K562 (cell line): ENCODE measurements at regions not wholly inside any gene's neighbourhood (a gene's known extent, or its start where the extent isn't known, plus 50 kb on each side); places are given as distances from the start of the nearest gene placed in this dataset.
A peak's percentile ranks its signal among the peaks of the same experiment; 100 is the strongest.

Source experiments
- CEBPG ChIP-seq, 3 experiments: fragments of 200-800 bp in 1 of 3; sonication (Bioruptor generic) in 1 of 3; sonication (generic) in 1 of 3; formaldehyde crosslinking in 1 of 3; IDR thresholded peaks in 2 of 3; conservative IDR thresholded peaks in 1 of 3; 2 replicates each; pipeline versions ENCODE4 v1.6.1 to v1.8.0; 2016 to 2022; ENCODE audit warnings: missing compliant biosample characterization in 2 of 3, missing genetic modification characterization in 2 of 3, mild to moderate bottlenecking in 1 of 3, missing genetic modification reagents in 1 of 3
- CXXC5 ChIP-seq: fragments of 250-450 bp; sonication (Bioruptor Pico); IDR thresholded peaks from 2 replicates; pipeline ENCODE4 v1.8.0; 2022; ENCODE audit warnings: inconsistent platforms, mild to moderate bottlenecking, moderate library complexity
- DMBX1 ChIP-seq: fragments of 250-450 bp; sonication (Bioruptor Pico); IDR thresholded peaks from 2 replicates; pipeline ENCODE4 v1.8.0; 2022; ENCODE audit warnings: inconsistent platforms, mild to moderate bottlenecking, moderate library complexity, borderline replicate concordance
- ILF3 ChIP-seq: fragments of 450-650 bp; IDR thresholded peaks from 2 replicates; pipeline ENCODE4 v1.6.1; 2018; ENCODE audit warnings: antibody characterized with exemption, mild to moderate bottlenecking, moderate library complexity, borderline replicate concordance
- JUN ChIP-seq, 2 experiments: sonication (generic) in 1 of 2; formaldehyde crosslinking in 1 of 2; IDR thresholded peaks; 2 replicates each; pipeline versions ENCODE4 v1.6.1 to v1.8.0; 2012 to 2022; ENCODE audit warnings: borderline replicate concordance in 2 of 2, mild to moderate bottlenecking in 2 of 2, improper control_type of control experiment in 1 of 2, low read depth in 1 of 2, low read length in 1 of 2, missing genetic modification reagents in 1 of 2
- NR2C1 ChIP-seq, 2 experiments: fragments of 450-650 bp; IDR thresholded peaks; 2 replicates each; pipeline ENCODE4 v1.6.1; 2017; ENCODE audit warnings: mild to moderate bottlenecking in 2 of 2, antibody characterized with exemption in 1 of 2, inconsistent platforms in 1 of 2, missing compliant biosample characterization in 1 of 2, missing genetic modification characterization in 1 of 2
- POLR2H ChIP-seq: IDR thresholded peaks from 2 replicates; pipeline ENCODE4 v1.6.1; 2016; ENCODE audit warnings: missing genetic modification characterization, low read depth, mild to moderate bottlenecking, control low read depth, missing compliant biosample characterization, moderate library complexity
- TOE1 ChIP-seq, 2 experiments: fragments of 450-650 bp in 1 of 2; sonication (generic) in 1 of 2; formaldehyde crosslinking in 1 of 2; IDR thresholded peaks; 2 replicates each; pipeline versions ENCODE4 v1.7.1 to v1.8.0; 2016 to 2022; ENCODE audit warnings: borderline replicate concordance in 2 of 2, mild to moderate bottlenecking in 2 of 2, antibody characterized with exemption in 1 of 2, inconsistent platforms in 1 of 2, low read depth in 1 of 2, missing genetic modification reagents in 1 of 2, moderate library complexity in 1 of 2
- ZNF175 ChIP-seq: fragments of 200-800 bp; sonication (Bioruptor generic); IDR thresholded peaks from 2 replicates; pipeline ENCODE4 v1.6.1; 2016; ENCODE audit warnings: low read depth, mild to moderate bottlenecking, missing genetic modification characterization, missing compliant biosample characterization
- ZNF766 ChIP-seq: fragments of 200-800 bp; sonication (Bioruptor generic); conservative IDR thresholded peaks from 2 replicates; pipeline ENCODE4 v1.6.1; 2016; ENCODE audit warnings: missing genetic modification characterization, missing compliant biosample characterization
- TF ChIP-seq, protein P1 (sequence below), 2 experiments: fragments of 450-650 bp; IDR thresholded peaks; 2 replicates each; pipeline ENCODE4 v1.6.1; 2016
- TF ChIP-seq, protein P2 (sequence below): fragments of 150-350 bp; IDR thresholded peaks from 2 replicates; pipeline ENCODE4 v1.6.1; 2014; ENCODE audit warnings: low read depth, mild to moderate bottlenecking, low read length, borderline replicate concordance
- TF ChIP-seq, protein P3 (sequence below): sonication (generic); formaldehyde crosslinking; IDR thresholded peaks from 2 replicates; pipeline ENCODE4 v1.9.0; 2022; ENCODE audit warnings: mild to moderate bottlenecking, missing genetic modification reagents
- TF ChIP-seq, protein P4 (sequence below): fragments of 450-650 bp; IDR thresholded peaks from one replicate; pipeline ENCODE4 v1.6.1; 2018; ENCODE audit warnings: mild to moderate bottlenecking, moderate library complexity; ENCODE audit not compliant: partially characterized antibody
- TF ChIP-seq, protein P5 (sequence below): sonication (generic); formaldehyde crosslinking; IDR thresholded peaks from 2 replicates; pipeline ENCODE4 v1.5.0; 2020; ENCODE audit warnings: missing genetic modification reagents

DNA sequence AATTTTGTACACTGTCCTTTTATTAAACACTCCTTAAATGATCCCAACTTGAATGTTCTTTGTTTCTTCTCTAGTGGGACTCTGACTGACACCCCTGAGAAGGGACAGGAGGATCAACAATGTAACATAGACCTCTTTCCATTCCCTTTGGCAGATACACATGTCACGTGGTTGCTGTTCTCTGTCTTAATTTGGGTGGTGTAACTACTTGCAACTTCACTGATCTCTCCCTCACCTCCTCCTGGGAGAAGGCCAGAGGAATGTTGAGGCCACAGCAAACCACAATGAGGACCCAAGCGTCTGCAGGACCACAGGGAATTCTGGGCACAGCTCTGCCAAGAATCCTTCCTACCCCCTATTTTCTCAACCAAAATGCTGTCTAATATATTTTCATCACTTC lies 205.6 kb downstream of the RTP5 start (continued):
- TF ChIP-seq ZNF175 (CRISPR knock-in tag) = peak; percentile 85; the same call in 1 of the 2 replicates
- TF ChIP-seq JUN (IDR thresholded peaks at IDR 0.05; ENCODE audit: borderline replicate concordance, low read depth, low read length) = no peak
- no peak for TF ChIP-seq JUN (CRISPR knock-in tag; IDR thresholded peaks at IDR 0.05; ENCODE audit: borderline replicate concordance)
- TF ChIP-seq ILF3 = no peak
- TF ChIP-seq ZNF766 (CRISPR knock-in tag) = 0 out of 2 replicates have a peak, but pooled peaks have one; percentile 9
- TF ChIP-seq, protein P1, sequence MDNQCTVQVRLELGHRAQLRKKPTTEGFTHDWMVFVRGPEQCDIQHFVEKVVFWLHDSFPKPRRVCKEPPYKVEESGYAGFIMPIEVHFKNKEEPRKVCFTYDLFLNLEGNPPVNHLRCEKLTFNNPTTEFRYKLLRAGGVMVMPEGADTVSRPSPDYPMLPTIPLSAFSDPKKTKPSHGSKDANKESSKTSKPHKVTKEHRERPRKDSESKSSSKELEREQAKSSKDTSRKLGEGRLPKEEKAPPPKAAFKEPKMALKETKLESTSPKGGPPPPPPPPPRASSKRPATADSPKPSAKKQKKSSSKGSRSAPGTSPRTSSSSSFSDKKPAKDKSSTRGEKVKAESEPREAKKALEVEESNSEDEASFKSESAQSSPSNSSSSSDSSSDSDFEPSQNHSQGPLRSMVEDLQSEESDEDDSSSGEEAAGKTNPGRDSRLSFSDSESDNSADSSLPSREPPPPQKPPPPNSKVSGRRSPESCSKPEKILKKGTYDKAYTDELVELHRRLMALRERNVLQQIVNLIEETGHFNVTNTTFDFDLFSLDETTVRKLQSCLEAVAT (IDR thresholded peaks at IDR 0.05) = no peak
- TF ChIP-seq, protein P2, sequence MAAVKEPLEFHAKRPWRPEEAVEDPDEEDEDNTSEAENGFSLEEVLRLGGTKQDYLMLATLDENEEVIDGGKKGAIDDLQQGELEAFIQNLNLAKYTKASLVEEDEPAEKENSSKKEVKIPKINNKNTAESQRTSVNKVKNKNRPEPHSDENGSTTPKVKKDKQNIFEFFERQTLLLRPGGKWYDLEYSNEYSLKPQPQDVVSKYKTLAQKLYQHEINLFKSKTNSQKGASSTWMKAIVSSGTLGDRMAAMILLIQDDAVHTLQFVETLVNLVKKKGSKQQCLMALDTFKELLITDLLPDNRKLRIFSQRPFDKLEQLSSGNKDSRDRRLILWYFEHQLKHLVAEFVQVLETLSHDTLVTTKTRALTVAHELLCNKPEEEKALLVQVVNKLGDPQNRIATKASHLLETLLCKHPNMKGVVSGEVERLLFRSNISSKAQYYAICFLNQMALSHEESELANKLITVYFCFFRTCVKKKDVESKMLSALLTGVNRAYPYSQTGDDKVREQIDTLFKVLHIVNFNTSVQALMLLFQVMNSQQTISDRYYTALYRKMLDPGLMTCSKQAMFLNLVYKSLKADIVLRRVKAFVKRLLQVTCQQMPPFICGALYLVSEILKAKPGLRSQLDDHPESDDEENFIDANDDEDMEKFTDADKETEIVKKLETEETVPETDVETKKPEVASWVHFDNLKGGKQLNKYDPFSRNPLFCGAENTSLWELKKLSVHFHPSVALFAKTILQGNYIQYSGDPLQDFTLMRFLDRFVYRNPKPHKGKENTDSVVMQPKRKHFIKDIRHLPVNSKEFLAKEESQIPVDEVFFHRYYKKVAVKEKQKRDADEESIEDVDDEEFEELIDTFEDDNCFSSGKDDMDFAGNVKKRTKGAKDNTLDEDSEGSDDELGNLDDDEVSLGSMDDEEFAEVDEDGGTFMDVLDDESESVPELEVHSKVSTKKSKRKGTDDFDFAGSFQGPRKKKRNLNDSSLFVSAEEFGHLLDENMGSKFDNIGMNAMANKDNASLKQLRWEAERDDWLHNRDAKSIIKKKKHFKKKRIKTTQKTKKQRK = no peak
- TF ChIP-seq POLR2H (tag) = peak; percentile 46; the same call in 1 of the 2 replicates
- TF ChIP-seq, protein P3, sequence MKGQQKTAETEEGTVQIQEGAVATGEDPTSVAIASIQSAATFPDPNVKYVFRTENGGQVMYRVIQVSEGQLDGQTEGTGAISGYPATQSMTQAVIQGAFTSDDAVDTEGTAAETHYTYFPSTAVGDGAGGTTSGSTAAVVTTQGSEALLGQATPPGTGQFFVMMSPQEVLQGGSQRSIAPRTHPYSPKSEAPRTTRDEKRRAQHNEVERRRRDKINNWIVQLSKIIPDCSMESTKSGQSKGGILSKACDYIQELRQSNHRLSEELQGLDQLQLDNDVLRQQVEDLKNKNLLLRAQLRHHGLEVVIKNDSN (CRISPR knock-in tag) = peak; percentile 57
- no peak for TF ChIP-seq NR2C1 (IDR thresholded peaks at IDR 0.05)
- 0 out of 2 replicates have a peak, but pooled peaks have one; percentile 36 for TF ChIP-seq NR2C1 (tag; IDR thresholded peaks at IDR 0.05)
- peak; percentile 91; the same call in 1 of the 2 replicates for TF ChIP-seq TOE1 (IDR thresholded peaks at IDR 0.05; ENCODE audit: borderline replicate concordance)
- no peak for TF ChIP-seq TOE1 (CRISPR knock-in tag; IDR thresholded peaks at IDR 0.05; ENCODE audit: borderline replicate concordance, low read depth)
- TF ChIP-seq, protein P4, sequence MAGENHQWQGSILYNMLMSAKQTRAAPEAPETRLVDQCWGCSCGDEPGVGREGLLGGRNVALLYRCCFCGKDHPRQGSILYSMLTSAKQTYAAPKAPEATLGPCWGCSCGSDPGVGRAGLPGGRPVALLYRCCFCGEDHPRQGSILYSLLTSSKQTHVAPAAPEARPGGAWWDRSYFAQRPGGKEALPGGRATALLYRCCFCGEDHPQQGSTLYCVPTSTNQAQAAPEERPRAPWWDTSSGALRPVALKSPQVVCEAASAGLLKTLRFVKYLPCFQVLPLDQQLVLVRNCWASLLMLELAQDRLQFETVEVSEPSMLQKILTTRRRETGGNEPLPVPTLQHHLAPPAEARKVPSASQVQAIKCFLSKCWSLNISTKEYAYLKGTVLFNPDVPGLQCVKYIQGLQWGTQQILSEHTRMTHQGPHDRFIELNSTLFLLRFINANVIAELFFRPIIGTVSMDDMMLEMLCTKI = no peak
- TF ChIP-seq, protein P5, sequence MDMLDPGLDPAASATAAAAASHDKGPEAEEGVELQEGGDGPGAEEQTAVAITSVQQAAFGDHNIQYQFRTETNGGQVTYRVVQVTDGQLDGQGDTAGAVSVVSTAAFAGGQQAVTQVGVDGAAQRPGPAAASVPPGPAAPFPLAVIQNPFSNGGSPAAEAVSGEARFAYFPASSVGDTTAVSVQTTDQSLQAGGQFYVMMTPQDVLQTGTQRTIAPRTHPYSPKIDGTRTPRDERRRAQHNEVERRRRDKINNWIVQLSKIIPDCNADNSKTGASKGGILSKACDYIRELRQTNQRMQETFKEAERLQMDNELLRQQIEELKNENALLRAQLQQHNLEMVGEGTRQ (CRISPR knock-in tag) = peak; percentile 42; the same call in 1 of the 2 replicates
- TF ChIP-seq CXXC5 = peak; percentile 24; the same call in 1 of the 2 replicates
- TF ChIP-seq CEBPG (CRISPR knock-in tag; IDR thresholded peaks at IDR 0.05) = peak; percentile 31; the same call in 1 of the 2 replicates
- peak in 1 of 2 experiments; percentile 84; a peak in 2 of 4 replicates for TF ChIP-seq CEBPG (tag; conservative IDR thresholded peaks at IDR 0.05 in 1 of 2, IDR thresholded peaks at IDR 0.05 in 1 of 2)
- 0 out of 2 replicates have a peak, but pooled peaks have one; percentile 23 for TF ChIP-seq DMBX1 (CRISPR knock-in tag)
